Lower leg skin (tissue), 4 donors: ENCODE measurements at regions not wholly inside any gene's neighbourhood (a gene's known extent, or its start where the extent isn't known, plus 50 kb on each side); places are given as distances from the start of the nearest gene placed in this dataset.

Experiments used
- DNase-seq, 2 donors: peaks; one replicate each; pipeline ENCODE4 v3.0.0-alpha.2; 2019; ENCODE audit warnings: low spot score in 2 of 2
- H3K4me3 ChIP-seq: fragments of 200-600 bp; sonication (generic); 2 replicates; pipeline ENCODE4 v1.5.1; 2017; ENCODE audit warnings: mild to moderate bottlenecking, low read depth; ENCODE audit not compliant: poor library complexity, severe bottlenecking
- POLR2A ChIP-seq, 2 donors: fragments of 450-650 bp; IDR thresholded peaks; one replicate each; pipeline ENCODE4 v1.6.1; 2016 to 2017; ENCODE audit warnings: antibody characterized with exemption in 2 of 2, mild to moderate bottlenecking in 1 of 2, moderate library complexity in 1 of 2
- WGBS, 2 donors: methylation state at CpG; one replicate each; pipeline ENCODE4 v1.1.5; 2018; 5-methylcytosine and 5-hydroxymethylcytosine counted together
- intact Hi-C: fragments of 100-400 bp; cut with DNase I; formaldehyde crosslinking; loops from one replicate; pipeline ENCODE4 v1.15.0; 2023; ENCODE audit warnings: low total_unique reads
- TF ChIP-seq, protein P1 (sequence below), 3 donors: fragments of 450-650 bp; IDR thresholded peaks; one replicate each; pipeline ENCODE4 v1.5.1; 2016; ENCODE audit warnings: antibody characterized with exemption in 3 of 3, mild to moderate bottlenecking in 3 of 3, moderate library complexity in 2 of 3

- H3K4me3 ChIP-seq = no peak overlapping the region
- no peak for TF ChIP-seq POLR2A (IDR thresholded peaks at IDR 0.05)
- TF ChIP-seq, protein P1, sequence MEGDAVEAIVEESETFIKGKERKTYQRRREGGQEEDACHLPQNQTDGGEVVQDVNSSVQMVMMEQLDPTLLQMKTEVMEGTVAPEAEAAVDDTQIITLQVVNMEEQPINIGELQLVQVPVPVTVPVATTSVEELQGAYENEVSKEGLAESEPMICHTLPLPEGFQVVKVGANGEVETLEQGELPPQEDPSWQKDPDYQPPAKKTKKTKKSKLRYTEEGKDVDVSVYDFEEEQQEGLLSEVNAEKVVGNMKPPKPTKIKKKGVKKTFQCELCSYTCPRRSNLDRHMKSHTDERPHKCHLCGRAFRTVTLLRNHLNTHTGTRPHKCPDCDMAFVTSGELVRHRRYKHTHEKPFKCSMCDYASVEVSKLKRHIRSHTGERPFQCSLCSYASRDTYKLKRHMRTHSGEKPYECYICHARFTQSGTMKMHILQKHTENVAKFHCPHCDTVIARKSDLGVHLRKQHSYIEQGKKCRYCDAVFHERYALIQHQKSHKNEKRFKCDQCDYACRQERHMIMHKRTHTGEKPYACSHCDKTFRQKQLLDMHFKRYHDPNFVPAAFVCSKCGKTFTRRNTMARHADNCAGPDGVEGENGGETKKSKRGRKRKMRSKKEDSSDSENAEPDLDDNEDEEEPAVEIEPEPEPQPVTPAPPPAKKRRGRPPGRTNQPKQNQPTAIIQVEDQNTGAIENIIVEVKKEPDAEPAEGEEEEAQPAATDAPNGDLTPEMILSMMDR (IDR thresholded peaks at IDR 0.05) = no peak
- 78 to 79% methylated on average over 3 of the region's 3 CpGs for WGBS, 2 donors
- DNase-seq = no peak
- intact Hi-C loops = no loop called here
These were observed 1791.8 kb upstream of the WWC1 start for GRCh38 chr5:166499447-166500240.

DNA sequence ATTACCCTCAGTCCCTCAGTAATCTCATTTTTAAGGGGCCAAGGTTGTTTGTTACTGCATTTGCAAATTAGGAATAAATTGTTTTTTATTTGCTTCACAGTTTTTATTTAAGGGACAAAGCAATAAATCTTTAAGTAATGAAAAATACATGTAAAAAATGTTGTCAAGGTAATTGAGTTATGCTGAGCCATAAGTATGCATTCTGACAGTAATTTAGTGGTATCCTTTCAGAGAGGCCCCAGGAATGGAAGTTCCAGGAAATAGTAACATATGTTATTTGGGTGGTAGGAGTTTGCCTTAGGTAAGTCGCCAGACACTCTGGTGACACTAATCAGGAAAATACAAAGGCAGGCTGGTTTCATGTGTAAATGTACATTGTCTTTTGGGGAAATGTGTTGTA is 1787.9 kb upstream of the WWC1 start:
- no peak for DNase-seq
- no peak overlapping the region for H3K4me3 ChIP-seq
- WGBS, 2 donors = 49 to 54% methylated on average over 1 of the region's 1 CpG
- TF ChIP-seq, protein P1 (IDR thresholded peaks at IDR 0.05) = no peak
- no peak for TF ChIP-seq POLR2A (IDR thresholded peaks at IDR 0.05)
- intact Hi-C loops = no loop called here

DNA sequence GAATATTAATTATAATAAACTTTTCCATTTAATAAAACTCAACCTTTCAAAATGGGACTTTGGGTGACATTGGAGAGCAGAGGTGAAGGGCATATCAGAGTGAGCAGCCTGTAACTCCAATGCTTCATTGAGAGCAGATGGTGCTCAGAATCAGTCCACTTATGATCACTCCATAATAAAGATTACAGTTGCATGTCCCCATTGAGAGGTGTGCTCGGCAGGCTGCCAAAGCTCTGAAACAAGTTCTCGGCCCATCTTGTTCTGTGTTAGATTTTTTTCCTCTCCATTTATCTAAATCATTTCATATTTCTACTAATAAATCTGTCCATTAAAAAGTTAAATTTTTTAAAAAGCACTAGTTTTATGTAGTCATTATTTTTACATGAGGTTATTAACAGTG is 1786.4 kb upstream of the WWC1 start:
- H3K4me3 ChIP-seq = no peak overlapping the region
- no peak for DNase-seq
- WGBS, 2 donors = 73 to 79% methylated on average over 2 of the region's 2 CpGs
- TF ChIP-seq POLR2A (IDR thresholded peaks at IDR 0.05) = no peak
- intact Hi-C loops = no loop called here

DNA sequence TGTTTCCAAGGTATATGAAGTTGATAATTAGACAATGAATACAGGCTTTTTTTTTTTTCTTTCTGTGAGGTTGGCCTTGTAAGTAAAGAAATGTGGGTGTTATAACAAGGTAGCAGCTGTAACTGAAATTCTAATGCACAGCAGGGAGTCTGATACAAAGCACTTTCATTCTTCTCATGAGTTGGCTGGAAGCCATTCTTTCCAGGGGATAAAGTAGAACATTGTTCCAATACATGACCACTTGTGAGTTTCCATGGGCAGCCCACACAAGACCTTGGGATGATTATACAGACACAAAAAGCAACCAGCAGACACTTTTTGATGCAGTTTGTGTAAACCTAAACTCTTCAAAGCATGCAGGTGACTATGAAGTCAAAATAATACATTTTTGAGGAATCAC is 1785.9 kb upstream of the WWC1 start:
- no peak overlapping the region for H3K4me3 ChIP-seq
- no peak for TF ChIP-seq POLR2A (IDR thresholded peaks at IDR 0.05)
- TF ChIP-seq, protein P1 (IDR thresholded peaks at IDR 0.05) = no peak
- intact Hi-C loops = no loop called here
- no peak for DNase-seq

DNA sequence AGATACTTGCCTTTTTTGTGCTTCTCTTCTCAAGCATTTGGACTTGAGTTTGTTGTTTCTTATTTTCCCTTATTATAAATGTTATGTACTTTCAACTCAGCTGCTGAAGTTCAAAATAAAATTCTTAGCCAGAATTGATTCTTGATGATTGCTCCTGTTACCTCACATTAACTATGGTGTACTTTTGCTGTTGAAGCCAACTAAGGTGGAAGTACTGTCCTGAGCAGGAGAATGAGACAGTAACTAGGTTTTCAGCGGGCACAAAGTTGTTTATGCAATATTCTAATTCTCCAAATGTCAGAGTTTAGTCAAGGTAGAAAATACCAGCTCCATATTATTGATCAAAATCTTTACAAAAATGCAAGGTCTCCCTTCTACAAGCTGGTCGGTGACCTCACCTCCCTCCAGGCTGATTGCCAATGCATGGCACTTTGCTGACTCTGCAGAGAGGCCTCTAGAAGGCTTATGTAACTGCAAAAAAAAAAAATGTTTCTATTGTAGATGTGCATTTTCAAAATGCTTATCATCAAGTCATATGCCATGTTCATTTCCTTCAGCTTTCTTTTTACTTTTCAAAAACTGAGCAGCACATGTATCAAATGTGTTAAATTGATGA is 1783.5 kb upstream of the WWC1 start:
- DNase-seq = no peak
- 63 to 75% methylated on average over 2 of the region's 2 CpGs for WGBS, 2 donors
- TF ChIP-seq, protein P1 (IDR thresholded peaks at IDR 0.05) = no peak
- no peak for TF ChIP-seq POLR2A (IDR thresholded peaks at IDR 0.05)
- H3K4me3 ChIP-seq = no peak overlapping the region
- intact Hi-C loops = no loop called here

DNA sequence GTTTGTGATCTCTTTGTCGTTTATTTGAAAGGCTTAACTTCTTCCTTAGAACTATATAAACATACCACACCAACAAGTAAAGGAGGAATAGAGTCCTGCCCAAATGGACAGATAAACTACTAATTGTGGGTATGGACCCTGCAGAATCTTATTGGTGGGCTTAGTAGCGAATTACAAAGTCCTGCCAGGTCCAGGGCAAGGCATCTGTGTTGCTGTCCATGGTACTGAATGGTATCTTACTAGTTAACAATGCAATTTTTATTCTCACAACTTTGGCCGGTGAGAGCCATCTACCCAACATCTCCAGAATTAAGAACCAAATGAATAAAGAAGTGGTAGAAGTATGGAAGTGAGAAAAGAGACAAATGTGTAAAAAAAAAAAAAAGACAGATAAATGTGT is 1782.4 kb upstream of the WWC1 start:
- no peak overlapping the region for H3K4me3 ChIP-seq
- intact Hi-C loops = no loop called here
- WGBS, 2 donors = 53 to 59% methylated on average over 3 of the region's 3 CpGs
- TF ChIP-seq, protein P1 (IDR thresholded peaks at IDR 0.05) = no peak
- no peak for TF ChIP-seq POLR2A (IDR thresholded peaks at IDR 0.05)
- DNase-seq = no peak
